ENCODE measurements at regions not wholly inside any gene's neighbourhood (a gene's known extent, or its start where the extent isn't known, plus 50 kb on each side); places are given as distances from the start of the nearest gene placed in this dataset.
"Not testable (repeated sequence)": the region's sequence is repeated elsewhere in the genome, so short reads cannot be mapped to it uniquely, and the experiment has no call there.

DNA sequence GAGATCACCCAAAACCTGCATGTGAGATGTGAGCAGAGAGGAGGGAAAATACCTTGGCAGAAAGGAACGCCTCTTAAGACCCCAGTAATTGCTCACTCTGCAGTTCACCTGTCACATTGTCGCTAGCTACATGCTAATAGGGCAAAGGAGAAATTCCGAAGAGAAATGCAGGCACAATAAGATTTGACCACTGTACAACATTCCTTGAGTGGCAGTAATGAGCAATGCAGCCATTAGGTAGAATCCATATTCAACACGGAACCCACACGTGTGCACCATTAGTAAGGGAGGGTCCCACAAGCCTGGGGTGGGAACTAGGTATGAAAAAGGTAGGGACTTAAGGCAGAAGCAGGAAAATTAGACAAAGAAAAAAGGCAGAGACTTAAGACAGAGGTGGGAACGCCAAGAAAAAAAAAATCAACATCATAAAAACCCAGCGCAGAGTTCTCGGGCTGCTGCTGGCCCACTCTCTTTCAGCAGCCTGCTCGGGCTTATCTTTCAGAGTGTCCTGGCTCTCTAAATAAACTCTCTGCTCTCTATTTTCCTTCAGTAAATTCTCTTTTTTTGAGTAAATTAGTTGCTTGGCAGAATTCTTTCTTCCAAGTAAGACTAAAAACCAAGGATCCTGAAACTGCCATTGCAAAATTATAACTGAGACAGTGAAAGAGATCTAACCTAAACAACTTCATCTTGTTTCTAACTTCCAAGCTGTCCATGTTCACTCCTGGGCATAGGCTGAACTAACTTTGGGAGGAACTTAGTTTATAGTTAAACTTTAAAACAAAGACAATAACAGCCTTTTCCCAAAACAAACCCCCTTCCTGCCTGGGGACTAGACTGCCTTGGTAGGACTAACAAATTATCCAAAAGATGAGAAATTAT is 116.5 kb downstream of the CD24 start:
- Histone ChIP-seq H3K27ac (no peak overlapping the region), H3K4me1 (no peaks in the 10 kb centered on the region), H3K36me3 (no peaks in the 10 kb centered on the region), H3K9me3 (no peaks in the 10 kb centered on the region), H3K27me3 (no peaks in the 10 kb centered on the region), H3K4me3 (no peak overlapping the region)
- no peak for TF ChIP-seq POLR2A (IDR thresholded peaks at IDR 0.05)
- TF ChIP-seq, protein P1, sequence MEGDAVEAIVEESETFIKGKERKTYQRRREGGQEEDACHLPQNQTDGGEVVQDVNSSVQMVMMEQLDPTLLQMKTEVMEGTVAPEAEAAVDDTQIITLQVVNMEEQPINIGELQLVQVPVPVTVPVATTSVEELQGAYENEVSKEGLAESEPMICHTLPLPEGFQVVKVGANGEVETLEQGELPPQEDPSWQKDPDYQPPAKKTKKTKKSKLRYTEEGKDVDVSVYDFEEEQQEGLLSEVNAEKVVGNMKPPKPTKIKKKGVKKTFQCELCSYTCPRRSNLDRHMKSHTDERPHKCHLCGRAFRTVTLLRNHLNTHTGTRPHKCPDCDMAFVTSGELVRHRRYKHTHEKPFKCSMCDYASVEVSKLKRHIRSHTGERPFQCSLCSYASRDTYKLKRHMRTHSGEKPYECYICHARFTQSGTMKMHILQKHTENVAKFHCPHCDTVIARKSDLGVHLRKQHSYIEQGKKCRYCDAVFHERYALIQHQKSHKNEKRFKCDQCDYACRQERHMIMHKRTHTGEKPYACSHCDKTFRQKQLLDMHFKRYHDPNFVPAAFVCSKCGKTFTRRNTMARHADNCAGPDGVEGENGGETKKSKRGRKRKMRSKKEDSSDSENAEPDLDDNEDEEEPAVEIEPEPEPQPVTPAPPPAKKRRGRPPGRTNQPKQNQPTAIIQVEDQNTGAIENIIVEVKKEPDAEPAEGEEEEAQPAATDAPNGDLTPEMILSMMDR (IDR thresholded peaks at IDR 0.05) = no peak
- DNase-seq = no peak

DNA sequence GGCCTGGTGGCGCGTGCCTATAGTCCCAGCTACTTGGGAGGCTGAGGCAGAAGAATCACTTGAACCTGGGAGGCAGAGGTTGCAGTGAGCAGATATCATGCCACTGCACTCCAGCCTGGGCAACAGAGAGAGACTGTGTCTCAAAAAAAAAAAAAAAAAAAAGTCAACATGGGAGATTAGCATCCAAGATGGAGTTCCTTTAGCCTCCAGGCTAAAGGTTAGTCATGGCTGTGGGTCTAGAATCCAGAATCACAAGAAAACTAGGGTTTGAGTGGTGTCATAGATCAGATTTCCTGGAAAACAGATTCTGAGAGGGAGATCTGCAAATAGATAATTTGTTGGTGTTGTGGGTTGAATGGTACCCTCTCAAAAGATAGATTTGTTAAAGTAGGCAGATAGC is 117.2 kb downstream of the CD24 start:
- not testable (repeated sequence) for H3K36me3 ChIP-seq, DNase-seq, H3K4me3 ChIP-seq, H3K4me1 ChIP-seq, H3K9me3 ChIP-seq, H3K27me3 ChIP-seq, H3K27ac ChIP-seq

DNA sequence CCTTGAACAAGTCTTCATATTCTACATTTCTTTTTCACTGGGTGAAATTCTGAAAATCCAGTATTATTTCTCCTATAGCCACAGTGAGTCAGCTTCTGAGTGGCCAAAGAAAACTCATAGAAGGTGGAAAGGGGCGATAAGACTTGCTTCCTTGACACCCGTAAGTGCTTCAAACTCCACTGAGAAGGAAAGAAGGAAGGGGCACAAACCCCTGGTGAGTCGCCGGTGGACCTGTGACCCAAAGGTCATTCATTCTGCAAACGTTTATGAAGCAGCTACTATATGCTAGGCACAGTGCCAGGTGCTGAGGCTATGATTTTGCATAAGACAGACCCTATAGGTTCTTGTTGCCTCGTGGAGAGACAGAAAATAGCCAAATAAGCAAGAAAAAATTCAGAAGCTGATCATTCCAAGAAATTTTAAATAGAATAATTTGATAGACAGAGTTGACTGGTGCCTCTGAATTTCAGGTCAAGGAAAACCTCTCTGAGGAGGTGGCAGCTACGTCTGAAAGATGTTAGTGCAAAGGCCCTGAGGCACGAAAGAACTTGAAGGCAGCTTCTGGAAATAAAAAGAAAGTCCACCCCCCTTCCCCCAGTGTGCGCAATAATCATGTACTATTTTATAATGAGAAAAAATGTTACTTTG is 118.2 kb downstream of the CD24 start:
- no peak overlapping the region for H3K4me3 ChIP-seq
- H3K9me3 ChIP-seq = no peaks in the 10 kb centered on the region
- no peak for TF ChIP-seq POLR2A (IDR thresholded peaks at IDR 0.05)
- TF ChIP-seq, protein P1 (IDR thresholded peaks at IDR 0.05) = no peak
- H3K36me3 ChIP-seq = no peaks in the 10 kb centered on the region
- H3K27ac ChIP-seq = no peak overlapping the region
- no peaks in the 10 kb centered on the region for H3K4me1 ChIP-seq
- H3K27me3 ChIP-seq = no peaks in the 10 kb centered on the region
- DNase-seq = no peak

DNA sequence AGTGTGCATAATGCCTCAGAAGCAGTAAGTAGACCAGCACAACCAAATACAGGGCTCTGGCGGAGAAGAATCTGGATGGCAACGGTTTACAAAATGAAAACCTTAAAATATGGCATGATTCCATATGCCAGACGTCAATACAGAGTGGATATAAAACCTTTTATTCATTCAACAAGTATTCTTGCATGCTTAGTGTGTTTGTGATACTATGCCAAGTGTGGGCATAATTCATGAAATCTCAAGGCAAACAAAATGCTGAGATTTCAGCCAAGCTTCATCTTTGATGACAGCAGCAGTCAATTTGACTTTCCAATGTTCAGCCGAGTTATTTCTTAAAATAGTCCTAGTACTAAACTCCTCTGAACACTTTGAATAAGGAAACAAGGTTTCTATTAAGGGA is 119.4 kb downstream of the CD24 start:
- TF ChIP-seq POLR2A (IDR thresholded peaks at IDR 0.05) = no peak
- TF ChIP-seq, protein P1 (IDR thresholded peaks at IDR 0.05) = no peak
- Histone ChIP-seq H3K4me3 (no peak overlapping the region), H3K27ac (no peak overlapping the region)

DNA sequence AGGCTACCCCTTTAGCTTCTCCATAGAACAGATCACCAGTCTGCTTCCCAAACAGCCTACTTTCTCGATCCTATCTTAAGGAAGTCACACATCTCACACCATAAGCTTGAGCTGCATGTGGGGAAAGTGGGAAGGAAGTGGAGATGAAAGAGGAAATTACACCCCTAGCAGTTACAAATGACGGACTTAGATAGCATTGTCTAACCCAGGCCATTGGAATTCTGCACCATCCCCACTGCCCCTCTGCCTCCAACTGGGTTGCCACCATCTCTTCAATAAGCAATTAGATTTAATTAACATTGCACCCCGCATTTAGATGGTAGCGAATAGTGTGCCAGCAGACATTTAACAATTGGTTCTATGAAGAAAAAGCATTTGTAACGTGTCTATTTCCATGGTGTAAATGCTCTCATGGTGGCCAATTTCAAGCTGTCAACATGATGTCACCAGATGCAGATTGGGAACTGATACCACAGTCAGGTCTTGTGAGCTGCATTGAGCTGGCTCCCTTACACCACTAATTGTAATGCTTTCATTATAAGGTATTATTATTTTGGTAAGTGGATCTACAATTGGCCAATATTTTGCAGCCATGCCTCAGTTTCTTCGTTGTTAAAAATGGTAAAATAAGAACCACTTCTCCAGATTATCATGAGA is 124.7 kb downstream of the CD24 start:
- no peak overlapping the region for H3K4me3 ChIP-seq
- no peaks in the 10 kb centered on the region for H3K9me3 ChIP-seq
- H3K36me3 ChIP-seq = no peaks in the 10 kb centered on the region
- H3K27me3 ChIP-seq = no peaks in the 10 kb centered on the region
- H3K27ac ChIP-seq = peak overlapping the region in 1 of 4 donors; percentile 38
- no peak for DNase-seq
- TF ChIP-seq POLR2A (IDR thresholded peaks at IDR 0.05) = no peak
- TF ChIP-seq, protein P1 (IDR thresholded peaks at IDR 0.05) = no peak
- peaks cover 0 to 5% (median 0%) of the 10 kb centered on the region in 4 donors for H3K4me1 ChIP-seq

More for the DNA sequence above, 119.4 kb downstream of the CD24 start:
- no peaks in the 10 kb centered on the region for H3K4me1 ChIP-seq
- no peaks in the 10 kb centered on the region for H3K9me3 ChIP-seq
- no peaks in the 10 kb centered on the region for H3K36me3 ChIP-seq
- DNase-seq = no peak
- H3K27me3 ChIP-seq = no peaks in the 10 kb centered on the region

DNA sequence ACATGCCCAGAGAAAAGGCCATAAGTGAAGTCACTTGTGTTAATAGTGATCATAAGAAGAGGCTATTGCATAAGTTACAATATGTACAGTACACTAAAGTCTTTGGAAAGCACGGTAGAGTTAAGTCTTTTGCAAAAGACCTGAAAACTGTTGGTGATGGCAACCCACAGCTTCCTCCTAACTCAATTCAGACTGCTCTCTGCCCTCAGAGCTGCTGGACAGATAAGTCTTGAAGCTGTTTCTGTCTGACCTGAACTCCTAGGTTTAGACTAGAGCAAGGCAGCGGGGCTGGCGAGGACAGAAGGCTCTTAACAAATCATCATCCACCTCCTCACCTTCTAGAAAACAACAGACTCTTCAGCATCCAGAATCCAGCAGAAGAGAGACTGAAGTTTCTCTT is 125.4 kb downstream of the CD24 start:
- TF ChIP-seq, protein P1 (IDR thresholded peaks at IDR 0.05) = no peak
- TF ChIP-seq POLR2A (IDR thresholded peaks at IDR 0.05) = no peak
- no peak overlapping the region for H3K4me3 ChIP-seq
- peaks cover 0 to 5% (median 0%) of the 10 kb centered on the region in 4 donors for H3K4me1 ChIP-seq
- H3K27me3 ChIP-seq = no peaks in the 10 kb centered on the region
- H3K36me3 ChIP-seq = no peaks in the 10 kb centered on the region
- H3K9me3 ChIP-seq = no peaks in the 10 kb centered on the region
- H3K27ac ChIP-seq = peak overlapping the region in 1 of 4 donors; percentile 38
- DNase-seq = peak in 1 of 3 donors; percentile 38

All from Peyer's patch (tissue), 4 donors.